HG03432 (cell line): ENCODE measurements at regions not wholly inside any gene's neighbourhood (a gene's known extent, or its start where the extent isn't known, plus 50 kb on each side); places are given as distances from the start of the nearest gene placed in this dataset.
"Not testable (repeated sequence)": the region's sequence is repeated elsewhere in the genome, so short reads cannot be mapped to it uniquely, and the experiment has no call there.

Source experiments
- ATAC-seq: cut with Tn5 transposase; IDR thresholded peaks from one replicate; pipeline ENCODE4 v1.9.1; 2021; ENCODE audit warnings: mild to moderate bottlenecking, moderate library complexity; ENCODE audit not compliant: unreplicated experiment

- ATAC-seq = no peak
Observed at GRCh38 chr5:17121776-17122175, 95.7 kb upstream of the BASP1 start.

- no peak for ATAC-seq
Observed at GRCh38 chr5:17123010-17123409, 94.4 kb upstream of the BASP1 start.

GRCh38 chr5:17123773-17124172 is 93.7 kb upstream of the BASP1 start:
- not testable (repeated sequence) for ATAC-seq

GRCh38 chr5:17127743-17128231 is 89.6 kb upstream of the BASP1 start:
- no peak for ATAC-seq

- ATAC-seq = no peak
Observed at GRCh38 chr5:17129093-17129849, 88.2 kb upstream of the BASP1 start.

GRCh38 chr5:17130302-17130701 is 87.1 kb upstream of the BASP1 start:
- ATAC-seq = not testable (repeated sequence)

GRCh38 chr5:17132444-17133083 is 84.9 kb upstream of the BASP1 start:
- peak; percentile 60 for ATAC-seq

GRCh38 chr5:17135050-17135449 is 82.4 kb upstream of the BASP1 start:
- ATAC-seq = no peak

- no peak for ATAC-seq
Observed at GRCh38 chr5:17143335-17143734, 74.1 kb upstream of the BASP1 start.

- no peak for ATAC-seq
Observed at GRCh38 chr5:17146280-17146841, 71.1 kb upstream of the BASP1 start.

GRCh38 chr5:17147170-17147569 is 70.3 kb upstream of the BASP1 start:
- no peak for ATAC-seq

- ATAC-seq = no peak
Observed at GRCh38 chr5:17147617-17148016, 69.8 kb upstream of the BASP1 start.

GRCh38 chr5:17148481-17148880 is 69.0 kb upstream of the BASP1 start:
- ATAC-seq = no peak

GRCh38 chr5:17149786-17150185 is 67.6 kb upstream of the BASP1 start:
- no peak for ATAC-seq

- ATAC-seq = no peak
Observed at GRCh38 chr5:17150531-17150930, 66.9 kb upstream of the BASP1 start.

GRCh38 chr5:17151686-17152085 is 65.7 kb upstream of the BASP1 start:
- ATAC-seq = no peak

- no peak for ATAC-seq
Observed at GRCh38 chr5:17154211-17154996, 63.0 kb upstream of the BASP1 start.

- no peak for ATAC-seq
Observed at GRCh38 chr5:17156463-17156862, 61.0 kb upstream of the BASP1 start.

GRCh38 chr5:17157294-17157693 is 60.1 kb upstream of the BASP1 start:
- no peak for ATAC-seq

GRCh38 chr5:17157916-17158529 is 59.4 kb upstream of the BASP1 start:
- no peak for ATAC-seq

GRCh38 chr5:17160756-17161040 is 56.7 kb upstream of the BASP1 start:
- no peak for ATAC-seq
